ENCODE measurements at regions not wholly inside any gene's neighbourhood (a gene's known extent, or its start where the extent isn't known, plus 50 kb on each side); places are given as distances from the start of the nearest gene placed in this dataset.

GRCh38 chr16:9545522-9546437, 454.3 kb downstream of the HAPSTR1 start:
- ATAC-seq (no peak), DNase-seq (no peak)
- Histone ChIP-seq H3K27ac (ENCODE audit: low read length) (no peak overlapping the region), H3K36me3 (ENCODE audit: control insufficient read depth, insufficient read depth, low read length) (no peaks in the 10 kb centered on the region), H3K27me3 (ENCODE audit: control insufficient read depth, insufficient read depth, low read length) (no peaks in the 10 kb centered on the region), H3K9me3 (ENCODE audit: control insufficient read depth, insufficient read depth, low read length) (no peaks in the 10 kb centered on the region), H3K4me3 (ENCODE audit: low read length) (no peak overlapping the region), H3K4me1 (ENCODE audit: control insufficient read depth, insufficient read depth, low read length) (no peaks in the 10 kb centered on the region)
- Mint-ChIP-seq H3K27ac (no peak overlapping the region), H3K4me1 (no peaks in the 10 kb centered on the region), H3K4me3 (no peak overlapping the region), H3K9me3 (peaks cover 2 to 4% of the 10 kb centered on the region in 2 donors), H3K36me3 (no peaks in the 10 kb centered on the region), H3K27me3 (ENCODE audit: low read depth in 2 of 2) (no peaks in the 10 kb centered on the region)
- intact Hi-C loops (cut with micrococcal nuclease): no loop called here
- TF ChIP-seq, protein P1, sequence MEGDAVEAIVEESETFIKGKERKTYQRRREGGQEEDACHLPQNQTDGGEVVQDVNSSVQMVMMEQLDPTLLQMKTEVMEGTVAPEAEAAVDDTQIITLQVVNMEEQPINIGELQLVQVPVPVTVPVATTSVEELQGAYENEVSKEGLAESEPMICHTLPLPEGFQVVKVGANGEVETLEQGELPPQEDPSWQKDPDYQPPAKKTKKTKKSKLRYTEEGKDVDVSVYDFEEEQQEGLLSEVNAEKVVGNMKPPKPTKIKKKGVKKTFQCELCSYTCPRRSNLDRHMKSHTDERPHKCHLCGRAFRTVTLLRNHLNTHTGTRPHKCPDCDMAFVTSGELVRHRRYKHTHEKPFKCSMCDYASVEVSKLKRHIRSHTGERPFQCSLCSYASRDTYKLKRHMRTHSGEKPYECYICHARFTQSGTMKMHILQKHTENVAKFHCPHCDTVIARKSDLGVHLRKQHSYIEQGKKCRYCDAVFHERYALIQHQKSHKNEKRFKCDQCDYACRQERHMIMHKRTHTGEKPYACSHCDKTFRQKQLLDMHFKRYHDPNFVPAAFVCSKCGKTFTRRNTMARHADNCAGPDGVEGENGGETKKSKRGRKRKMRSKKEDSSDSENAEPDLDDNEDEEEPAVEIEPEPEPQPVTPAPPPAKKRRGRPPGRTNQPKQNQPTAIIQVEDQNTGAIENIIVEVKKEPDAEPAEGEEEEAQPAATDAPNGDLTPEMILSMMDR (IDR thresholded peaks at IDR 0.05): no peak
- WGBS (ENCODE audit: insufficient coverage): 88% methylated on average over 6 of the region's 7 CpGs

- H3K4me1 Mint-ChIP-seq: no peaks in the 10 kb centered on the region
- TF ChIP-seq, protein P1 (IDR thresholded peaks at IDR 0.05): no peak
- Histone ChIP-seq H3K4me3 (ENCODE audit: low read length) (no peak overlapping the region), H3K9me3 (ENCODE audit: control insufficient read depth, insufficient read depth, low read length) (no peaks in the 10 kb centered on the region), H3K27ac (ENCODE audit: low read length) (no peak overlapping the region), H3K4me1 (ENCODE audit: control insufficient read depth, insufficient read depth, low read length) (no peaks in the 10 kb centered on the region), H3K27me3 (ENCODE audit: control insufficient read depth, insufficient read depth, low read length) (no peaks in the 10 kb centered on the region), H3K36me3 (ENCODE audit: control insufficient read depth, insufficient read depth, low read length) (no peaks in the 10 kb centered on the region)
- no peaks in the 10 kb centered on the region for H3K27me3 Mint-ChIP-seq (ENCODE audit: low read depth in 2 of 2)
- H3K27ac Mint-ChIP-seq: no peak overlapping the region
- no peak overlapping the region for H3K4me3 Mint-ChIP-seq
- intact Hi-C loops (cut with micrococcal nuclease): no loop called here
- 84% methylated on average over 2 of the region's 2 CpGs for WGBS (ENCODE audit: insufficient coverage)
- no peaks in the 10 kb centered on the region for H3K36me3 Mint-ChIP-seq
- peaks cover 2 to 4% of the 10 kb centered on the region in 2 donors for H3K9me3 Mint-ChIP-seq
- ATAC-seq (no peak), DNase-seq (no peak)
These were observed 455.0 kb downstream of the HAPSTR1 start for GRCh38 chr16:9546438-9546786.

- WGBS (ENCODE audit: insufficient coverage): 54% methylated on average over 3 of the region's 5 CpGs
- Mint-ChIP-seq H3K27ac (no peak overlapping the region), H3K27me3 (ENCODE audit: low read depth in 2 of 2) (no peaks in the 10 kb centered on the region), H3K9me3 (peaks cover 0 to 4% of the 10 kb centered on the region in 2 donors), H3K4me3 (no peak overlapping the region), H3K4me1 (no peaks in the 10 kb centered on the region), H3K36me3 (no peaks in the 10 kb centered on the region)
- Histone ChIP-seq H3K27me3 (ENCODE audit: control insufficient read depth, insufficient read depth, low read length) (no peaks in the 10 kb centered on the region), H3K4me3 (ENCODE audit: low read length) (no peak overlapping the region), H3K36me3 (ENCODE audit: control insufficient read depth, insufficient read depth, low read length) (no peaks in the 10 kb centered on the region), H3K4me1 (ENCODE audit: control insufficient read depth, insufficient read depth, low read length) (no peaks in the 10 kb centered on the region), H3K27ac (ENCODE audit: low read length) (no peak overlapping the region), H3K9me3 (ENCODE audit: control insufficient read depth, insufficient read depth, low read length) (no peaks in the 10 kb centered on the region)
- ATAC-seq (no peak), DNase-seq (no peak)
- TF ChIP-seq, protein P1 (IDR thresholded peaks at IDR 0.05): no peak
- intact Hi-C loops (cut with micrococcal nuclease): no loop called here
These were observed 458.0 kb downstream of the HAPSTR1 start for GRCh38 chr16:9549487-9549886.

DNA sequence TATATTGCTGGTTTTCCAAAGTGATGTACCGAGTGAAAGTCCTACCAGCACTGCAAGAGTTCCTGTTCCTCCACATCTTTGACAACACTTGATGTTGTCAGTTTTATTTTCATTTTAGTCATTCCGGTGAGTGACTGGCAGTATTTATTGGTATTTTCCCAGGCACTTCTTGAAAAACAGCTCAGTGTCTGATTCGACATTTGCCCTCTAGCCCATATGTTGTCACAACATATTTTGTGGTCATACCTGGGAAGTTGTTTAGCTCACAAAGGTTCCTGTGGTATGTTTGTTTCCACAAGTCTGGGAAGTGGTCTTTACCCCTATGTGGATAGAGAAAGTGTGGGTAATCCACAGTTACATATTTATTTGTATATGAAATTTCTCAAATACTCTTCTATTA, 463.6 kb downstream of the HAPSTR1 start:
- no peak overlapping the region for H3K4me3 ChIP-seq (ENCODE audit: low read length)
- no peaks in the 10 kb centered on the region for H3K27me3 ChIP-seq (ENCODE audit: control insufficient read depth, insufficient read depth, low read length)
- Mint-ChIP-seq H3K27ac (no peak overlapping the region), H3K27me3 (ENCODE audit: low read depth in 2 of 2) (no peaks in the 10 kb centered on the region), H3K4me1 (no peaks in the 10 kb centered on the region), H3K36me3 (no peaks in the 10 kb centered on the region), H3K9me3 (no peaks in the 10 kb centered on the region), H3K4me3 (no peak overlapping the region)
- no peak for ATAC-seq
- H3K27ac ChIP-seq (ENCODE audit: low read length): no peak overlapping the region
- H3K9me3 ChIP-seq (ENCODE audit: control insufficient read depth, insufficient read depth, low read length): no peaks in the 10 kb centered on the region
- WGBS (ENCODE audit: insufficient coverage): 95% methylated on average over 3 of the region's 3 CpGs
- no peak for DNase-seq
- no peaks in the 10 kb centered on the region for H3K4me1 ChIP-seq (ENCODE audit: control insufficient read depth, insufficient read depth, low read length)
- intact Hi-C loops (cut with micrococcal nuclease): no loop called here
- TF ChIP-seq, protein P1 (IDR thresholded peaks at IDR 0.05): no peak
- no peaks in the 10 kb centered on the region for H3K36me3 ChIP-seq (ENCODE audit: control insufficient read depth, insufficient read depth, low read length)
